Activated CD4-positive, alpha-beta T cell treated with anti-CD3 and anti-CD28 coated beads, Interleukin-2, amount 10 ng/mL, durations not matched to agents 7 days and 5 days (primary cell): ENCODE measurements at regions not wholly inside any gene's neighbourhood (a gene's known extent, or its start where the extent isn't known, plus 50 kb on each side); places are given as distances from the start of the nearest gene placed in this dataset.

Experiments used
- CTCF ChIA-PET: fragments of 350-600 bp; sonication (Branson Sonifier 250); formaldehyde crosslinking; loops from one replicate; lab custom pipeline; 2021; ENCODE audit warnings: antibody characterized with exemption; lab: Charles Lee
- POLR2A ChIA-PET: fragments of 350-600 bp; sonication (Branson Sonifier 250); formaldehyde crosslinking; loops from one replicate; lab custom pipeline; 2021; ENCODE audit warnings: antibody characterized with exemption; lab: Charles Lee
- DNase-seq: peaks from one replicate; pipeline ENCODE4 v3.0.0-alpha.2; 2020
- H3K27ac Mint-ChIP-seq: one replicate; pipeline ENCODE4 v1.8.0; 2021; ENCODE audit warnings: mild to moderate bottlenecking, moderate library complexity, mixed read lengths
- H3K27me3 Mint-ChIP-seq: one replicate; pipeline ENCODE4 v1.8.0; 2021; ENCODE audit warnings: mixed read lengths
- H3K36me3 Mint-ChIP-seq: one replicate; pipeline ENCODE4 v1.8.0; 2021; ENCODE audit warnings: low read depth, mixed read lengths
- H3K4me1 Mint-ChIP-seq: one replicate; pipeline ENCODE4 v1.8.0; 2021; ENCODE audit warnings: mixed read lengths
- H3K4me3 Mint-ChIP-seq: one replicate; pipeline ENCODE4 v1.8.0; 2021; ENCODE audit warnings: mild to moderate bottlenecking, moderate library complexity, mixed read lengths
- H3K9me3 Mint-ChIP-seq: one replicate; pipeline ENCODE4 v1.8.0; 2021; ENCODE audit warnings: mixed read lengths

DNA sequence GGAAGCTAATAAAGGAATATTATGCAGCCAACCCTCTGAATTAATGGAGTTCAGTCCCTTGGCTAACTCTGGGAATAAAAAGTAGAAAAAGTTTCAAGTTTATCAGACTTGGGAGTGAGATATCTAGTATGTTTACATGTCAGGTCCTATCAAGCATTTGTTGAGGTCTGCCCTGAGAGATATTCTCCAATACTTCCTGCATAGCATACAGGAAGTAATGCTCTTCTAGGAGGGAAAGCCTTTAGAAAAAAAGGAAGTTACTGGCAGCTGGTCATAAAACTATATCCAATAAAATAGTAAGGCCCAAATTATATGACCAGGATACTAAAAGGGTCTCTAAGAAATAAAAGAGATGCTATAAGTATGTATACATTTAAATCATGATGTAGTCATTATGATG, 594.1 kb upstream of the FTMT start:
- H3K36me3 Mint-ChIP-seq, result no peaks in the 10 kb centered on the region

DNA sequence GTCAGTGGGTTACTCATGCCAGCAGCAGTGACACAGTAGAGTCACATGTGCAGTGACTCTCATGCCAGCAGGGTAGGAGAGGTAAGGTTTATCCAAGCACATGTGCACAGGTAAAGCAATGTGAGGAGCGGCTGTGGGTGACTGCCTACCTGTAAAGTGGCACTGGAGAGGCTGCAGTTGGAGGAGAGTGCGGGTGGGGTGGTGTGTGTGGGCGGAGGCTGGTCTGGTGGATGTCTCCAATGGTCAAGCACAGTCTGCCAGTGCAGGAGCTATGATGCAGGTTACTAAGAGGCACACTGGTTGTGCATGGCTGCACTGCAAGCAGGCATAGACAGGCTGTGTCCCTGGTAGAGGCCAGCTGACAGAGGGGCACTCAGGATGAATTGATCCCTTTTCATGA, 588.2 kb upstream of the FTMT start:
- ChIA-PET POLR2A (no interaction called here), CTCF (no interaction called here)
- no peak overlapping the region for H3K27ac Mint-ChIP-seq
- peaks cover 13% of the 10 kb centered on the region for H3K9me3 Mint-ChIP-seq
- H3K36me3 Mint-ChIP-seq, result no peaks in the 10 kb centered on the region
- H3K4me3 Mint-ChIP-seq, result no peak overlapping the region
- DNase-seq, result no peak
- H3K27me3 Mint-ChIP-seq, result no peaks in the 10 kb centered on the region
- no peaks in the 10 kb centered on the region for H3K4me1 Mint-ChIP-seq

More for the DNA sequence above, 594.1 kb upstream of the FTMT start:
- no peak for DNase-seq
- Mint-ChIP-seq H3K27me3 (no peaks in the 10 kb centered on the region), H3K27ac (no peak overlapping the region), H3K4me3 (no peak overlapping the region), H3K9me3 (peaks cover 3% of the 10 kb centered on the region), H3K4me1 (no peaks in the 10 kb centered on the region)
- ChIA-PET POLR2A (no interaction called here), CTCF (no interaction called here)

DNA sequence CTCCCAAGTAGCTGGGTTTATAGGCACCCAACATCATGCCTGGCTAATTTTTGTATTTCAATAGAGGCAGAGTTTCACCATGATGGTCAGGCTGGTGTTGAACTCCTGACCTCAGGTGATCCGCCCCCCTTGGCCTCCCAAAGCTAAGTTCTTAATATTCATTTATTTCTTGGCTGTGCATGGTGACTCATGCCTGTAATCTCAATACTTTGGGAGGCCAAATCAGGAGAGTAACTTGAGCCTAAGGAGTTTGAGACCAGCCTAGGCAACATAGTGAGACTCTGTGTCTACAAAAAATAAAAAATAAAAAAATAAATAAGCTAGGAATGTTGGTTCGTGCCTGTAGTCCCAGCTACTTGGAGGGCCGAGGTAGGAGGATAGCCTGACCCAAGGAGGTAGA, 587.1 kb upstream of the FTMT start:
- no peaks in the 10 kb centered on the region for H3K27me3 Mint-ChIP-seq
- DNase-seq, result no peak
- ChIA-PET CTCF (no interaction called here), POLR2A (no interaction called here)
- no peak overlapping the region for H3K27ac Mint-ChIP-seq
- H3K4me3 Mint-ChIP-seq, result no peak overlapping the region
- no peaks in the 10 kb centered on the region for H3K4me1 Mint-ChIP-seq
- peaks cover 13% of the 10 kb centered on the region for H3K9me3 Mint-ChIP-seq
- no peaks in the 10 kb centered on the region for H3K36me3 Mint-ChIP-seq

DNA sequence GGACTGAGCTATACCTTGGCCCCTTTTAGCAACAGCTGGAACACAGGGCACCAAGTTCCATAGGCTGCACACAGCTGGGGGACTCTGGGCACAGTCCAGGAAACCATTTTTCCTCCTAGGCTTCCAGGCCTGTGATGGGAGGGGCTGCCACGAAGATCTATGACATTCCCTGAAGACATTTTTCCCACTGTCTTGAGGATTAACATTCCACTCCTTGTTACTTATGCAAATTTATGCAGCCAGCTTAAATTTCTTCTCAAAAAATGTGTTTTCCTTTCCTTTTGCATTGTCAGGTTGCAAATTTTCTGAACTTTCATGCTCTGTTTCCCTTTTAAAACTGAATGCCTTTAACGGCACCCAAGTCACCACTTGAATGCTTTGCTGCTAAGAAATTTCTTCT, 580.1 kb upstream of the FTMT start:
- no peaks in the 10 kb centered on the region for H3K4me1 Mint-ChIP-seq
- POLR2A ChIA-PET, result no interaction called here
- H3K4me3 Mint-ChIP-seq, result no peak overlapping the region
- H3K36me3 Mint-ChIP-seq, result no peaks in the 10 kb centered on the region
- CTCF ChIA-PET, result no interaction called here
- no peaks in the 10 kb centered on the region for H3K27me3 Mint-ChIP-seq
- H3K9me3 Mint-ChIP-seq, result no peaks in the 10 kb centered on the region
- H3K27ac Mint-ChIP-seq, result no peak overlapping the region
- DNase-seq, result no peak

DNA sequence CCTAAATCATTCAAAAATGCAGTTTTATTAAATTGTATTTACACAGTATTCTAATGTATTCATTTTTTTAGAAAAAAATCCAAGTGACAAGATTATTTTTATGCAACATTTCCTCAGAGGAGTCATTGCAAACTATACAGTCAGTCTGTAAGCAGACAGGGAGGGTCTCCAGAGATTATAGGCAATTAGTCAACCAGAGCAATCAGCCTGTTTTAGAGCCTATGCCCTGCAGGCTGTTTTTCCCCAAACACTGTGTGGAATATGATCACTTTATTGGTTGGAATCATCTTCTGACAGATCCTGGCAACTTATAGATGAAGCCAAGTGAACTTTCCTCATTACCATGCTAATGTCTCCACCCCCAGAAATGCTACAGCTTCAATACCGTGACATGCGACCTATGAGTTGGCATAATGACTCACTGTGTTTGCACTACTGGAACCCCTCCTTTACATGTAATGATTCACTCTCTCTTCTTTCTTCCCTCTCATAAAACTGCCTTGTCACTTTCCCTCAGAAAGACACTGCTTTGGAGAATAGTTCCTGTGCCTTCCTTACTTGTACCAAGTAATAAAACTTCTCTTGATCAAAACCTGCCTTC, 577.7 kb upstream of the FTMT start:
- Mint-ChIP-seq H3K9me3 (no peaks in the 10 kb centered on the region), H3K27ac (no peak overlapping the region), H3K36me3 (no peaks in the 10 kb centered on the region), H3K4me1 (no peaks in the 10 kb centered on the region), H3K4me3 (no peak overlapping the region), H3K27me3 (no peaks in the 10 kb centered on the region)
- ChIA-PET CTCF (no interaction called here), POLR2A (no interaction called here)
- no peak for DNase-seq

DNA sequence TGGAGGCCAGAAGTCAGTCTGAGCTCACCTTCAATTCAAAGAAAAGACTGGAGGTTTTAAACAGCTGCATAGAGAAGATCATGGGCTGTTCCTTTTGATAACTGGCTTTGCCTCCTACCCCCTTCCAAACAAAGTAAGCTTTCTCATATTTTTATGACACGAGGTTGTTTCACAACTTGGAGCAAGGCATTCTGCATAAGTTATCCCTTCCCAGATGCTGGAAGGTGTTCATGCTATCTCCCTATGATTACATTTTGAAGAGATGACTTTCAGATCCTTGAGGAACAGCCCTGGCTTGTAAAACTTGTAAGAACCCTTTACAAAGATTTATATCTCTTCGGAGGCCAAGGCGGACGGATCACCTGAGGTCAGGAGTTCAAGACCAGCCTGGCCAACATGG, 571.9 kb upstream of the FTMT start:
- no peak overlapping the region for H3K4me3 Mint-ChIP-seq
- no peaks in the 10 kb centered on the region for H3K36me3 Mint-ChIP-seq
- peaks cover 10% of the 10 kb centered on the region for H3K9me3 Mint-ChIP-seq
- no peak overlapping the region for H3K27ac Mint-ChIP-seq
- POLR2A ChIA-PET, result no interaction called here
- no peaks in the 10 kb centered on the region for H3K4me1 Mint-ChIP-seq
- CTCF ChIA-PET, result no interaction called here
- DNase-seq, result no peak
- H3K27me3 Mint-ChIP-seq, result no peaks in the 10 kb centered on the region

DNA sequence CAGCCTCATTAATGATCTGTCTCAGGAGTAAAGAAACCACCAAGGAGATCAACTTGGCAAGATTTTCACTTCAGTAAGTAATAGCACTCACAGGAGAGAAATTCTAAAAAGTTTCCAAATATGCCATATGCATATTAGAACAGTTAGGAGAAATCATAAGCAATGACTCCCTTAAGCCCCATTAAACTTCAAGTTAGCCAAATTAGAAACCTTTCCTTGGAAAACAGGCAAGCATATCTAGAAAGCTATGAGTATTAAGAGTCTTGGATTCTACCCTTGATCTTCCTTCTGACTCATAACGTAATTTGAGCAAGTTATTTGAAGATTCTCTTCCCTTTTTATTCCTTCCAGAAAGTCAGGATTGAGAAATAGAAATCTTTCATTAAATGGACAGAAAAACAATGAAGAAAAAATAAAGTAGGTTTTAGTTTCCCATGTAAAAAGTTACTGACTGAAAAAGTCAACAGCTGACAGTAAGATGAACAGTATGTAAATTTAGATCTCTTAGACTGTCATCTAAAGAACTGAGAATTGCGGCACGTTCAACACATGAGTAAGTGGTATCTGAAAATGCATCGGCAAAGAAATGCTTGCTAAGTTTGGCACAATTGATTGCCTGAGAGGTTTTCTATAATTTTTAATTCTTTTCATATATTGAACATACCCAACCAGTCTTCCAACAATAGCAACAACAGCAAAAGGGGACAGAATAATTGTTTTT, 565.7 kb upstream of the FTMT start:
- Mint-ChIP-seq H3K4me3 (no peak overlapping the region), H3K4me1 (no peaks in the 10 kb centered on the region), H3K36me3 (no peaks in the 10 kb centered on the region), H3K9me3 (peaks cover 17% of the 10 kb centered on the region), H3K27ac (no peak overlapping the region), H3K27me3 (no peaks in the 10 kb centered on the region)
- ChIA-PET POLR2A (no interaction called here), CTCF (no interaction called here)
- DNase-seq, result no peak

DNA sequence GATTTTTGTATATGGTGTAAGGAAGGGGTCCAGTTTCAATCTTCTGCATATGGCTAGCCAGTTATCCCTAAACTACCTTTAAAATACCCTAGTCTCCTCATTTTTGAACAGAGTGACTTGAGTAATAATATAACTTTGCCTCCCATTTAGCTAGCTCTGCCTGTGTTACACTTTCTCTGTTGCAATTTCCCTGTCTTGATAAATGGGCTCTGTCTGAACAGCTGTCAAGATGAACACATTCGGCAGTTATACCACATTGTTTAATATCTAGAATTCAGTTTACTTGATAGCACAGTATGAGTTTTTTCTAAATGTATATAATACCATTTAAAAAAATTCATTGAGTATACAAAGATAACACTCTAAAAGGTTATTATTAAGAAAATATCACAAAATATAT, 562.9 kb upstream of the FTMT start:
- H3K4me3 Mint-ChIP-seq, result no peak overlapping the region
- no peaks in the 10 kb centered on the region for H3K36me3 Mint-ChIP-seq
- ChIA-PET CTCF (no interaction called here), POLR2A (no interaction called here)
- H3K4me1 Mint-ChIP-seq, result no peaks in the 10 kb centered on the region
- peaks cover 8% of the 10 kb centered on the region for H3K9me3 Mint-ChIP-seq
- no peaks in the 10 kb centered on the region for H3K27me3 Mint-ChIP-seq
- H3K27ac Mint-ChIP-seq, result no peak overlapping the region
- DNase-seq, result no peak

DNA sequence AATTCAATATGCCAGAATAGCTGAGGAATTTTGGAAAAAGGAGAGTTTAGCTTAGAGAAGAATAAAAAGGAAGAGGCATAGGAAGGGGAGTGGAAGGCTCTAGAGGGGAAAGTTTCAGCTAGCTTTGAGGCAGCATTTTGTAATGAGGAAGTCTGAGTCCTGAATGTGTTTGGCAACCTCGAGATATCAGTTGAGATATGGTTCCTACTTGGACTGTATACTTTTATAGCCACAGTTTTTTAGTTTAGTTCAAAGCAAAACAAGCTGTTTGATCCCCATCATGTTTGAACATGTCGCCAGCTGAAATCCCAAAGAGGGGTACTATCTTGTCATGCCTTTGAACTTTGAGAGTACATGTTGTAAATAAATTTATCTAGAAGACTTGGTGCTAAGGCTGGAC, 559.0 kb upstream of the FTMT start:
- H3K4me1 Mint-ChIP-seq, result no peaks in the 10 kb centered on the region

DNA sequence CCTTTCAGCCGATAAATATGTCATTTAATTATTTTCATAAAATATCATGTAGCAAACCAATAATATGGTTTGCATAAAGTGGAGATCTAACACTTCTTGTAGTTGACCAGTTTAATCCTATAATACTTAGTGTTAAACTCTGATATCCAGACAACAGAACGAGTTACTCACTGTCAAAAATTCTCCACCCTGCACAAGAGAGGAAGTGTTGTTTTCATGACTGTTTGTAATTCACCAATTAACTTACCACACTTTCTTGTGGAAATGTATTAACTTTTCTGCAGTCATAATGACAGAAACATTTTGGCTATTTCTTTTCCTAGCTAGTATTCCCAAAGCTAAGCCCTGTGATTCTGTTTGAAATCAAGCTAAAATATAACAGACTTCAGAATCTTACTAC, 555.3 kb upstream of the FTMT start:
- no peaks in the 10 kb centered on the region for H3K4me1 Mint-ChIP-seq
- H3K36me3 Mint-ChIP-seq, result no peaks in the 10 kb centered on the region

More for the DNA sequence above, 559.0 kb upstream of the FTMT start:
- H3K9me3 Mint-ChIP-seq, result no peaks in the 10 kb centered on the region
- no peaks in the 10 kb centered on the region for H3K27me3 Mint-ChIP-seq
- H3K36me3 Mint-ChIP-seq, result no peaks in the 10 kb centered on the region
- ChIA-PET POLR2A (no interaction called here), CTCF (no interaction called here)
- no peak overlapping the region for H3K4me3 Mint-ChIP-seq
- DNase-seq, result no peak
- no peak overlapping the region for H3K27ac Mint-ChIP-seq

DNA sequence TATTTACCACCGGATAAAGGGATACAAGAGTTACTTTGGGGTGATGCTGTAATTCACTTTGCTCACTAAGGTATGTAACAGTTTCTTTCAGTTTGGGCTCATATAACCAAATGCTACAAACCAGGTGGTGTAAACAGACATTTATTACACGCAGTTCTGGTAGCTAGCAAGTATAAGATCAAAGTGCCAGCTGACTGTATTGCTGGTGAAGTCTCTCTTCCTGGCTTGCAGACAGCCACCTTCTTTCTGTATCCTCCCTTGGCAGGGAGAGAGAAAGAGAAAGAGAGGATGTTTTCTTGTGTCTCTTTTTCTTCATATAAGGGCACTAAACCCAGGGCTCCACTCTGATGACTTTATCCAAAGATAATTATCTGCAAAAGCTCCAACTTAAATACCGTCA, 552.5 kb upstream of the FTMT start:
- Mint-ChIP-seq H3K36me3 (no peaks in the 10 kb centered on the region), H3K9me3 (no peaks in the 10 kb centered on the region), H3K4me1 (no peaks in the 10 kb centered on the region), H3K27me3 (no peaks in the 10 kb centered on the region), H3K4me3 (no peak overlapping the region), H3K27ac (no peak overlapping the region)
- CTCF ChIA-PET, result no interaction called here
- POLR2A ChIA-PET, result no interaction called here
- DNase-seq, result no peak

More for the DNA sequence above, 555.3 kb upstream of the FTMT start:
- CTCF ChIA-PET, result no interaction called here
- no peak overlapping the region for H3K4me3 Mint-ChIP-seq
- no peak overlapping the region for H3K27ac Mint-ChIP-seq
- H3K27me3 Mint-ChIP-seq, result no peaks in the 10 kb centered on the region
- POLR2A ChIA-PET, result no interaction called here
- H3K9me3 Mint-ChIP-seq, result no peaks in the 10 kb centered on the region
- no peak for DNase-seq

DNA sequence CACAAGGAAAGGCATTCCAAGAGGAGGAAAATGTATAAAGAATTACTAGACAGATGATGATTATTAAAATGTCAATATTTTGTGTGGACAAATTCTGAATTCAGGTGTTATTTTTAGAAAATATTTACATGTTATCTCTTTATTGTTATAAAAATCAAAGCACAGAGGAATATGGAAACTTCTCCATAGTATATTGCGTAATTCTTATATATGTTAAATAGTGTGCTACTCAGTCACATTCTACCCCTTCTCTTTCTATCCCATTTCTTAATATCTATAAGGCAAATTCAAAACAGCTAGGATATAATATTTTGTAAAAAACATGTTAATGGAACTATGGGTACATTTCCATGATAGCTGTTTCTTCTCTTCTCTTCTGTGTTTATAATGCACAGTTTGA, 546.8 kb upstream of the FTMT start:
- Mint-ChIP-seq H3K27ac (no peak overlapping the region), H3K4me3 (no peak overlapping the region), H3K27me3 (no peaks in the 10 kb centered on the region), H3K9me3 (no peaks in the 10 kb centered on the region), H3K36me3 (no peaks in the 10 kb centered on the region), H3K4me1 (no peaks in the 10 kb centered on the region)
- ChIA-PET CTCF (no interaction called here), POLR2A (no interaction called here)
- DNase-seq, result no peak

DNA sequence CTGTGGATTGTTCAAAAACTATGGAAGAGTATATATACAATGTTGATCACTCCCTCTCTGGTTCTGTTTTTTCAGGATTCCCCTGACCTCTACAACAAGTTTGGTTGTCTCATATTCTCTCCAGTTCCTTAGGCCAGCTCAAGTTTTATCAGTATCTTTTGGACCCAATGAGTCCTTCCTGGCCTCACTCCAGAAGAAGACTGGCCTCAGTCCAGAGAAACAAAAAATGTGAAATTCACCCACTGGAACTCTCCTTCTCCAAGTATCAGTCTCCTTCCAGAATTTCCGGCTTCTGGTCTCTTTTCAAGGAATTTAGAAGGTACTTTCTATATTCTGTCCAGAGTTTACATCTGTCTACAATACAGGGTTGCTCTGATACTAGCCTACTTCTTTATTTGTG, 537.8 kb upstream of the FTMT start:
- no peaks in the 10 kb centered on the region for H3K36me3 Mint-ChIP-seq
- peaks cover 8% of the 10 kb centered on the region for H3K9me3 Mint-ChIP-seq
- no peak for DNase-seq
- no peak overlapping the region for H3K27ac Mint-ChIP-seq
- H3K4me3 Mint-ChIP-seq, result no peak overlapping the region
- POLR2A ChIA-PET, result no interaction called here
- CTCF ChIA-PET, result no interaction called here
- no peaks in the 10 kb centered on the region for H3K4me1 Mint-ChIP-seq
- no peaks in the 10 kb centered on the region for H3K27me3 Mint-ChIP-seq

DNA sequence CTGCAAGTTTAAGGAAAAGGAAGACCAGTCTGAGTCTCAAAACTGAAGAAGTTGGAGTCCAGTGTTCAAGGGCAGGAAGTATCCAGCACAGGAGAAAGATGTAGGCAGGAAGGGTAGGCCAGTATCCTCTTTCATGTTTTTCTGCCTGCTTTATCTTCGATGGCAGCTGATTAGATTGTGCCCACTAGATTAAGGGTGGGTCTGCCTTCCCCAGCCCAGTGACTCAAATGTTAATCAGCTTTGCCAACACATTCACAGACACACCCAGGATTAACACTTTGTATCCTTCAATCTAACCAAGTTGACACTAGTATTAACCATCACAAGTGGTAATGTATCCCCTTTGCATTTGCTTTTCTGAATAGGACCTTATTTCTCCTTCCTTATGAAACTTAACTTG, 535.9 kb upstream of the FTMT start:
- POLR2A ChIA-PET, result no interaction called here
- Mint-ChIP-seq H3K4me3 (no peak overlapping the region), H3K27me3 (no peaks in the 10 kb centered on the region), H3K36me3 (no peaks in the 10 kb centered on the region), H3K27ac (no peak overlapping the region), H3K4me1 (no peaks in the 10 kb centered on the region), H3K9me3 (peaks cover 8% of the 10 kb centered on the region)
- CTCF ChIA-PET, result no interaction called here
- no peak for DNase-seq
